Left lung (tissue), 4 donors: ENCODE measurements at regions not wholly inside any gene's neighbourhood (a gene's known extent, or its start where the extent isn't known, plus 50 kb on each side); places are given as distances from the start of the nearest gene placed in this dataset.
"Not testable (repeated sequence)": the region's sequence is repeated elsewhere in the genome, so short reads cannot be mapped to it uniquely, and the experiment has no call there.

Source experiments
- ATAC-seq: fragments of 200-7000 bp; cut with Tn5 transposase; one replicate; pipeline ENCODE4 v1.9.1; 2020; ENCODE audit warnings: moderate library complexity
- DNase-seq, 4 donors: peaks; one replicate each; pipeline ENCODE4 v3.0.0-alpha.2; 2013 to 2020
- H3K27ac ChIP-seq, 2 donors: fragments of 200-600 bp; sonication (generic) in 1 of 2; one replicate each; pipeline versions ENCODE4 v1.5.0 to v1.8.0; 2020 to 2021
- H3K27me3 ChIP-seq, 2 donors: fragments of 200-600 bp; sonication (generic) in 1 of 2; one replicate each; pipeline versions ENCODE4 v1.5.0 to v1.8.0; 2020 to 2021
- H3K36me3 ChIP-seq, 2 donors: fragments of 200-600 bp; sonication (generic) in 1 of 2; one replicate each; pipeline versions ENCODE4 v1.5.0 to v1.8.0; 2020 to 2021
- H3K4me1 ChIP-seq, 2 donors: fragments of 200-600 bp; one replicate each; pipeline ENCODE4 v1.8.0; 2021
- H3K4me3 ChIP-seq, 2 donors: fragments of 200-600 bp; sonication (generic) in 1 of 2; one replicate each; pipeline versions ENCODE4 v1.5.0 to v1.8.0; 2020 to 2021; ENCODE audit warnings: mild to moderate bottlenecking in 1 of 2
- H3K9me3 ChIP-seq, 2 donors: fragments of 200-600 bp; sonication (generic) in 1 of 2; one replicate each; pipeline versions ENCODE4 v1.5.0 to v1.8.0; 2020 to 2021
- CTCF ChIP-seq, 2 donors: fragments of 200-600 bp; sonication (generic) in 1 of 2; IDR thresholded peaks; one replicate each; pipeline versions ENCODE4 v1.5.0 to v1.8.0; 2021; ENCODE audit warnings: antibody characterized with exemption in 2 of 2
- intact Hi-C, 2 donors: fragments of 100-400 bp; cut with DNase I; formaldehyde crosslinking; loops; one replicate each; pipeline versions ENCODE4 v1.11.2 to v1.14.2; 2022
- donor health status: DM: no; HTN: yes; CAD: no.
- donor health status: DM: no; HTN: no; CAD: no.

- intact Hi-C loops = no loop called here
- Histone ChIP-seq H3K36me3 (no peaks in the 10 kb centered on the region), H3K9me3 (no peaks in the 10 kb centered on the region), H3K4me3 (no peak overlapping the region), H3K27ac (no peak overlapping the region), H3K27me3 (no peaks in the 10 kb centered on the region), H3K4me1 (no peaks in the 10 kb centered on the region)
- TF ChIP-seq CTCF (IDR thresholded peaks at IDR 0.05) = no peak
- DNase-seq (no peak), ATAC-seq (no peak)
Observed at GRCh38 chr2:58475756-58476155, 234.6 kb upstream of the FANCL start.

GRCh38 chr2:58473165-58473564 is 232.0 kb upstream of the FANCL start:
- no peak for DNase-seq
- no peak for TF ChIP-seq CTCF (IDR thresholded peaks at IDR 0.05)
- ATAC-seq = no peak
- Histone ChIP-seq H3K27me3 (no peaks in the 10 kb centered on the region), H3K9me3 (no peaks in the 10 kb centered on the region), H3K4me1 (no peaks in the 10 kb centered on the region), H3K36me3 (no peaks in the 10 kb centered on the region), H3K27ac (no peak overlapping the region), H3K4me3 (no peak overlapping the region)
- intact Hi-C loops = no loop called here

- H3K36me3 ChIP-seq = no peaks in the 10 kb centered on the region
Observed at GRCh38 chr2:58466804-58467203, 225.7 kb upstream of the FANCL start.

GRCh38 chr2:58466021-58466420 is 224.9 kb upstream of the FANCL start:
- DNase-seq, ATAC-seq, H3K27me3 ChIP-seq, intact Hi-C loops, H3K9me3 ChIP-seq, H3K4me3 ChIP-seq, H3K4me1 ChIP-seq, H3K27ac ChIP-seq, H3K36me3 ChIP-seq: not testable (repeated sequence)

More at GRCh38 chr2:58466804-58467203, 225.7 kb upstream of the FANCL start:
- Histone ChIP-seq H3K27me3 (no peaks in the 10 kb centered on the region), H3K27ac (no peak overlapping the region), H3K4me1 (no peaks in the 10 kb centered on the region), H3K4me3 (no peak overlapping the region), H3K9me3 (no peaks in the 10 kb centered on the region)
- intact Hi-C loops = no loop called here
- no peak for ATAC-seq
- DNase-seq = no peak
- TF ChIP-seq CTCF (IDR thresholded peaks at IDR 0.05) = no peak

- Histone ChIP-seq H3K27ac (no peak overlapping the region), H3K36me3 (no peaks in the 10 kb centered on the region), H3K27me3 (no peaks in the 10 kb centered on the region), H3K4me3 (no peak overlapping the region), H3K9me3 (no peaks in the 10 kb centered on the region), H3K4me1 (no peaks in the 10 kb centered on the region)
- TF ChIP-seq CTCF (IDR thresholded peaks at IDR 0.05) = no peak
- ATAC-seq (no peak), DNase-seq (no peak)
- intact Hi-C loops = no loop called here
Observed at GRCh38 chr2:58460670-58461069, 219.5 kb upstream of the FANCL start.

- ATAC-seq (peak; percentile 88), DNase-seq (no peak)
- no peaks in the 10 kb centered on the region for H3K27me3 ChIP-seq
- intact Hi-C loops = loop anchor here in 1 of 2 donors (10.0 kb wide), 1 partner anchor 685 kb away; no protein-coding TSS in a partner anchor
- H3K4me1 ChIP-seq = no peaks in the 10 kb centered on the region
- H3K36me3 ChIP-seq = no peaks in the 10 kb centered on the region
- H3K9me3 ChIP-seq = no peaks in the 10 kb centered on the region
- H3K4me3 ChIP-seq = no peak overlapping the region
- no peak overlapping the region for H3K27ac ChIP-seq
- no peak for TF ChIP-seq CTCF (IDR thresholded peaks at IDR 0.05)
Observed at GRCh38 chr2:58449286-58450010, 208.3 kb upstream of the FANCL start.
